DOHH2 (cell line): ENCODE measurements at regions not wholly inside any gene's neighbourhood (a gene's known extent, or its start where the extent isn't known, plus 50 kb on each side); places are given as distances from the start of the nearest gene placed in this dataset.
"Not testable (repeated sequence)": the region's sequence is repeated elsewhere in the genome, so short reads cannot be mapped to it uniquely, and the experiment has no call there.

Source experiments
- CTCF ChIP-seq: fragments of 200-600 bp; sonication (generic); IDR thresholded peaks from one replicate; pipeline ENCODE4 v1.5.1; 2014; ENCODE audit warnings: antibody characterized with exemption, mild to moderate bottlenecking, low read depth, low read length; ENCODE audit not compliant: poor library complexity, severe bottlenecking
- EZH2phosphoT487 ChIP-seq: fragments of 200-600 bp; sonication (generic); IDR thresholded peaks from 2 replicates; pipeline ENCODE4 v1.6.1; 2017; ENCODE audit warnings: borderline replicate concordance, mild to moderate bottlenecking, antibody characterized with exemption, low read length, moderate library complexity, mixed read lengths

- TF ChIP-seq CTCF, EZH2phosphoT487: not testable (repeated sequence)
These were observed 108.5 kb upstream of the SMARCAD1 start for GRCh38 chr4:94099141-94099540.
